H54 (cell line): ENCODE measurements at regions not wholly inside any gene's neighbourhood (a gene's known extent, or its start where the extent isn't known, plus 50 kb on each side); places are given as distances from the start of the nearest gene placed in this dataset.

Source experiments
- DNase-seq: peaks from one replicate; pipeline ENCODE4 v3.0.0; 2011; ENCODE audit warnings: low spot score, mixed read lengths; ENCODE audit not compliant: insufficient read length
- FAIRE-seq: peaks from 3 replicates; lab custom pipeline; 2011; peaks lifted over from hg19 to GRCh38; lab: Jason Lieb, UNC
- POLR2A ChIP-seq: IDR thresholded peaks from 2 replicates; pipeline ENCODE4 v1.6.1; 2011; ENCODE audit warnings: low read depth, mild to moderate bottlenecking, low read length

GRCh38 chr7:110386006-110386405 lies 704.9 kb upstream of the LRRN3 start:
- FAIRE-seq (peak; percentile 83), DNase-seq (peak; percentile 10)
- TF ChIP-seq POLR2A, result no peak

GRCh38 chr7:110386913-110387312 lies 704.0 kb upstream of the LRRN3 start:
- peak; percentile 99 for FAIRE-seq
- DNase-seq, result peak; percentile 31
- no peak for TF ChIP-seq POLR2A

GRCh38 chr7:110387689-110388088 lies 703.2 kb upstream of the LRRN3 start:
- DNase-seq, result no peak
- FAIRE-seq, result no peak
- TF ChIP-seq POLR2A, result no peak

- FAIRE-seq (no peak), DNase-seq (no peak)
- TF ChIP-seq POLR2A, result no peak
Observed at GRCh38 chr7:110388457-110388856, 702.5 kb upstream of the LRRN3 start.

- FAIRE-seq (no peak), DNase-seq (no peak)
- TF ChIP-seq POLR2A, result no peak
Observed at GRCh38 chr7:110396021-110396420, 694.9 kb upstream of the LRRN3 start.

GRCh38 chr7:110397927-110398660 lies 692.8 kb upstream of the LRRN3 start:
- TF ChIP-seq POLR2A, result no peak
- DNase-seq (no peak), FAIRE-seq (no peak)

GRCh38 chr7:110399421-110399820 lies 691.5 kb upstream of the LRRN3 start:
- FAIRE-seq (no peak), DNase-seq (no peak)
- TF ChIP-seq POLR2A, result no peak

GRCh38 chr7:110400411-110400810 lies 690.5 kb upstream of the LRRN3 start:
- FAIRE-seq (no peak), DNase-seq (no peak)
- no peak for TF ChIP-seq POLR2A

- no peak for TF ChIP-seq POLR2A
- FAIRE-seq (no peak), DNase-seq (no peak)
Observed at GRCh38 chr7:110407242-110407641, 683.7 kb upstream of the LRRN3 start.

GRCh38 chr7:110407706-110408105 lies 683.2 kb upstream of the LRRN3 start:
- no peak for TF ChIP-seq POLR2A
- FAIRE-seq (no peak), DNase-seq (no peak)

- FAIRE-seq, result no peak
Observed at GRCh38 chr7:110412614-110413013, 678.3 kb upstream of the LRRN3 start.

GRCh38 chr7:110413038-110413437 lies 677.9 kb upstream of the LRRN3 start:
- TF ChIP-seq POLR2A, result no peak
- FAIRE-seq (no peak), DNase-seq (no peak)

More at GRCh38 chr7:110412614-110413013, 678.3 kb upstream of the LRRN3 start:
- no peak for DNase-seq
- no peak for TF ChIP-seq POLR2A

GRCh38 chr7:110417611-110418010 lies 673.3 kb upstream of the LRRN3 start:
- FAIRE-seq (no peak), DNase-seq (no peak)
- TF ChIP-seq POLR2A, result no peak

- FAIRE-seq (no peak), DNase-seq (no peak)
- no peak for TF ChIP-seq POLR2A
Observed at GRCh38 chr7:110418659-110419280, 672.2 kb upstream of the LRRN3 start.

- no peak for DNase-seq
- FAIRE-seq, result no peak
- no peak for TF ChIP-seq POLR2A
Observed at GRCh38 chr7:110420788-110421187, 670.1 kb upstream of the LRRN3 start.
